HL-60 (cell line): ENCODE measurements at regions not wholly inside any gene's neighbourhood (a gene's known extent, or its start where the extent isn't known, plus 50 kb on each side); places are given as distances from the start of the nearest gene placed in this dataset.

Experiments used
- POLR2AphosphoS5 ChIP-seq: IDR thresholded peaks from 2 replicates; pipeline ENCODE4 v1.6.1; 2012; ENCODE audit warnings: low read depth
- SPI1 ChIP-seq: IDR thresholded peaks from 2 replicates; pipeline ENCODE4 v1.6.1; 2012; ENCODE audit warnings: low read depth, mild to moderate bottlenecking, borderline replicate concordance
- TF ChIP-seq, protein P1 (sequence below): IDR thresholded peaks from one replicate; pipeline ENCODE4 v1.5.1; 2011; ENCODE audit warnings: low read length, control low read depth, inconsistent platforms; ENCODE audit not compliant: insufficient read depth
- TF ChIP-seq, protein P2 (sequence below): IDR thresholded peaks from 2 replicates; pipeline ENCODE4 v1.6.1; 2012; ENCODE audit warnings: low read depth; ENCODE audit not compliant: insufficient replicate concordance

DNA sequence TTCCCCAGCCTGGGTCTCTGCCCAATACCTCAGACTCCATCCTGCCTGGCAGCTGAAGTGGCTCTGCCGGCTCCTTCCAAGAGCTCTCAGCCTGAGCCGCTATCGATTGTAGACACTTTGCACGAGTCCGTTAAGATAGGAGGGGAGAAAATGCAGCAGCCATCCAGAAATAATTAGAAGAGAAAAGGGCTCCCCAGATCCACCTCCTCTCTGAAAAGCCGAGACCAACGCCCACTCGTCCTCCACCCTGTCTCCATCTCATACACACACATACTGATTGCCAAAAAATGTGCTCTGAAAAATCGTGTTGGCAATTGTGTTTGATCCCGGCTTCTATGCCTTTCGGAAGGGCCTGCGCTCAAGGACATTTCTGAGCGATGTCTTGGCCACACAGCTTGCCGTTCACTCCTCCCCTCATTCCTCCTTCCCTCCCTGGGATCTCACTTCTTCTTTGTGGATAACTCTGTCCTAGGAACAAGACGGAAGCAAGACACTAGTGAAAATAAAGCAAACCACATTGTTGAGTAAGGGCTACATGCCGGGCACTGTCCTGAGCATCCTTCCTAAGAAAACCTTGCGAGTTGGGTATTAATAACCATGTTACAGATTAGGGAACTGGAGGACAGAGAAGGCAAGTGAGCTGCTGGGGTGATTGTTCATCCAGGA is 372.8 kb upstream of the MYT1L start:
- TF ChIP-seq POLR2AphosphoS5 (no peak), SPI1 (no peak)
- TF ChIP-seq, protein P1, sequence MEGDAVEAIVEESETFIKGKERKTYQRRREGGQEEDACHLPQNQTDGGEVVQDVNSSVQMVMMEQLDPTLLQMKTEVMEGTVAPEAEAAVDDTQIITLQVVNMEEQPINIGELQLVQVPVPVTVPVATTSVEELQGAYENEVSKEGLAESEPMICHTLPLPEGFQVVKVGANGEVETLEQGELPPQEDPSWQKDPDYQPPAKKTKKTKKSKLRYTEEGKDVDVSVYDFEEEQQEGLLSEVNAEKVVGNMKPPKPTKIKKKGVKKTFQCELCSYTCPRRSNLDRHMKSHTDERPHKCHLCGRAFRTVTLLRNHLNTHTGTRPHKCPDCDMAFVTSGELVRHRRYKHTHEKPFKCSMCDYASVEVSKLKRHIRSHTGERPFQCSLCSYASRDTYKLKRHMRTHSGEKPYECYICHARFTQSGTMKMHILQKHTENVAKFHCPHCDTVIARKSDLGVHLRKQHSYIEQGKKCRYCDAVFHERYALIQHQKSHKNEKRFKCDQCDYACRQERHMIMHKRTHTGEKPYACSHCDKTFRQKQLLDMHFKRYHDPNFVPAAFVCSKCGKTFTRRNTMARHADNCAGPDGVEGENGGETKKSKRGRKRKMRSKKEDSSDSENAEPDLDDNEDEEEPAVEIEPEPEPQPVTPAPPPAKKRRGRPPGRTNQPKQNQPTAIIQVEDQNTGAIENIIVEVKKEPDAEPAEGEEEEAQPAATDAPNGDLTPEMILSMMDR = no peak
- TF ChIP-seq, protein P2, sequence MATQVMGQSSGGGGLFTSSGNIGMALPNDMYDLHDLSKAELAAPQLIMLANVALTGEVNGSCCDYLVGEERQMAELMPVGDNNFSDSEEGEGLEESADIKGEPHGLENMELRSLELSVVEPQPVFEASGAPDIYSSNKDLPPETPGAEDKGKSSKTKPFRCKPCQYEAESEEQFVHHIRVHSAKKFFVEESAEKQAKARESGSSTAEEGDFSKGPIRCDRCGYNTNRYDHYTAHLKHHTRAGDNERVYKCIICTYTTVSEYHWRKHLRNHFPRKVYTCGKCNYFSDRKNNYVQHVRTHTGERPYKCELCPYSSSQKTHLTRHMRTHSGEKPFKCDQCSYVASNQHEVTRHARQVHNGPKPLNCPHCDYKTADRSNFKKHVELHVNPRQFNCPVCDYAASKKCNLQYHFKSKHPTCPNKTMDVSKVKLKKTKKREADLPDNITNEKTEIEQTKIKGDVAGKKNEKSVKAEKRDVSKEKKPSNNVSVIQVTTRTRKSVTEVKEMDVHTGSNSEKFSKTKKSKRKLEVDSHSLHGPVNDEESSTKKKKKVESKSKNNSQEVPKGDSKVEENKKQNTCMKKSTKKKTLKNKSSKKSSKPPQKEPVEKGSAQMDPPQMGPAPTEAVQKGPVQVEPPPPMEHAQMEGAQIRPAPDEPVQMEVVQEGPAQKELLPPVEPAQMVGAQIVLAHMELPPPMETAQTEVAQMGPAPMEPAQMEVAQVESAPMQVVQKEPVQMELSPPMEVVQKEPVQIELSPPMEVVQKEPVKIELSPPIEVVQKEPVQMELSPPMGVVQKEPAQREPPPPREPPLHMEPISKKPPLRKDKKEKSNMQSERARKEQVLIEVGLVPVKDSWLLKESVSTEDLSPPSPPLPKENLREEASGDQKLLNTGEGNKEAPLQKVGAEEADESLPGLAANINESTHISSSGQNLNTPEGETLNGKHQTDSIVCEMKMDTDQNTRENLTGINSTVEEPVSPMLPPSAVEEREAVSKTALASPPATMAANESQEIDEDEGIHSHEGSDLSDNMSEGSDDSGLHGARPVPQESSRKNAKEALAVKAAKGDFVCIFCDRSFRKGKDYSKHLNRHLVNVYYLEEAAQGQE = no peak
